AG04449 (cell line): ENCODE measurements at regions not wholly inside any gene's neighbourhood (a gene's known extent, or its start where the extent isn't known, plus 50 kb on each side); places are given as distances from the start of the nearest gene placed in this dataset.
"Not testable (repeated sequence)": the region's sequence is repeated elsewhere in the genome, so short reads cannot be mapped to it uniquely, and the experiment has no call there.

Source experiments
- CTCF ChIA-PET: fragments of 350-600 bp; formaldehyde crosslinking; extraction: SDS; loops from one replicate; lab custom pipeline; 2021; ENCODE audit warnings: antibody characterized with exemption; lab: Yijun Ruan, JAX
- POLR2A ChIA-PET: fragments of 400-600, 350-600 bp; formaldehyde crosslinking; extraction: SDS; loops from one replicate; lab custom pipeline; 2020; ENCODE audit warnings: antibody characterized with exemption, inconsistent platforms; lab: Yijun Ruan, JAX
- DNase-seq: peaks from one replicate; pipeline ENCODE4 v3.0.0-alpha.2; 2010; ENCODE audit warnings: low read depth, low spot score
- H3K4me3 ChIP-seq: 2 replicates; pipeline ENCODE4 v1.5.1; 2011; ENCODE audit warnings: low read depth, mild to moderate bottlenecking, control low read depth, low read length
- TF ChIP-seq, protein P1 (sequence below): IDR thresholded peaks from one replicate; pipeline ENCODE4 v1.5.1; 2011; ENCODE audit warnings: mild to moderate bottlenecking, moderate library complexity, low read length, control low read depth, inconsistent platforms; ENCODE audit not compliant: insufficient read depth; ENCODE audit errors: missing control alignments

DNA sequence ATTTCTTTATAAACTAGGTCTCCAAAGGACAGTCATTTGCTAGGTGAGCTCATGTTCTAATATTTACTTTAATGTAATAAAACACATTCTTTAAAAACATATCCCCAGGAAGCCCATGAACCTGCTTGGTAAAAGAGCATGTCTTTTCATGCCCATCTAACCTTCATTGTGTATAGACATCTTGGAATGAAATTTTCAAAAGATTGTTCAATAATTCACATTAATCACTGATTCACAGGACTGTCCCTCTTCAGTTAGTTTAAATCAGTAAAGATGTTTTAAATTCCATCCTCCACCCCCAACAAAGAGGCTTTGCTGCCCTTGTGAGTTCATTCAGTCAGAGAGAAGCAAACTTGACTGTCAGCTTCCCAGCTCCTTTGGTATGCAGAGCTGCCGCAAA is 633.4 kb upstream of the CELF4 start:
- TF ChIP-seq, protein P1, sequence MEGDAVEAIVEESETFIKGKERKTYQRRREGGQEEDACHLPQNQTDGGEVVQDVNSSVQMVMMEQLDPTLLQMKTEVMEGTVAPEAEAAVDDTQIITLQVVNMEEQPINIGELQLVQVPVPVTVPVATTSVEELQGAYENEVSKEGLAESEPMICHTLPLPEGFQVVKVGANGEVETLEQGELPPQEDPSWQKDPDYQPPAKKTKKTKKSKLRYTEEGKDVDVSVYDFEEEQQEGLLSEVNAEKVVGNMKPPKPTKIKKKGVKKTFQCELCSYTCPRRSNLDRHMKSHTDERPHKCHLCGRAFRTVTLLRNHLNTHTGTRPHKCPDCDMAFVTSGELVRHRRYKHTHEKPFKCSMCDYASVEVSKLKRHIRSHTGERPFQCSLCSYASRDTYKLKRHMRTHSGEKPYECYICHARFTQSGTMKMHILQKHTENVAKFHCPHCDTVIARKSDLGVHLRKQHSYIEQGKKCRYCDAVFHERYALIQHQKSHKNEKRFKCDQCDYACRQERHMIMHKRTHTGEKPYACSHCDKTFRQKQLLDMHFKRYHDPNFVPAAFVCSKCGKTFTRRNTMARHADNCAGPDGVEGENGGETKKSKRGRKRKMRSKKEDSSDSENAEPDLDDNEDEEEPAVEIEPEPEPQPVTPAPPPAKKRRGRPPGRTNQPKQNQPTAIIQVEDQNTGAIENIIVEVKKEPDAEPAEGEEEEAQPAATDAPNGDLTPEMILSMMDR: no peak
- no peak overlapping the region for H3K4me3 ChIP-seq
- POLR2A ChIA-PET: no interaction called here
- DNase-seq: no peak
- CTCF ChIA-PET: no interaction called here

DNA sequence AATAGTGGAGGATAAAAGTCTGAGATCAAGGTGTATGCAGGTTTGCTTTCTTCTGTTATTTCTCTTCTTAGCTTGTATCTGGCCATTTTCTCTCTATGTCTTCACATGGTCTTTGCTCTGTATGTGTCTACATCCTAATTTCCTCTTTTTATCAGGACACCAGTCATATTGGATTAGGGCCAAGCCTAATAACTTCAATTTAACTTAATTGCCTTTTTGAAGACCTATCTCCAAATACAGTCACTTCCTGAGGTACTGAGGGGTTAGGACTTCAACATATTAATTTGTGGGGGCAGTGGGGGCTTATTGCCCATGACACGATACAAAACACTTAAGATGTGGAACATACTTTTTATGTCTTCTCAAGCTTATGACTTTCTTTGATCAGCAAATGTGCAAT is 632.9 kb upstream of the CELF4 start:
- no peak for DNase-seq
- ChIA-PET POLR2A (no interaction called here), CTCF (no interaction called here)
- no peak overlapping the region for H3K4me3 ChIP-seq
- TF ChIP-seq, protein P1: no peak

DNA sequence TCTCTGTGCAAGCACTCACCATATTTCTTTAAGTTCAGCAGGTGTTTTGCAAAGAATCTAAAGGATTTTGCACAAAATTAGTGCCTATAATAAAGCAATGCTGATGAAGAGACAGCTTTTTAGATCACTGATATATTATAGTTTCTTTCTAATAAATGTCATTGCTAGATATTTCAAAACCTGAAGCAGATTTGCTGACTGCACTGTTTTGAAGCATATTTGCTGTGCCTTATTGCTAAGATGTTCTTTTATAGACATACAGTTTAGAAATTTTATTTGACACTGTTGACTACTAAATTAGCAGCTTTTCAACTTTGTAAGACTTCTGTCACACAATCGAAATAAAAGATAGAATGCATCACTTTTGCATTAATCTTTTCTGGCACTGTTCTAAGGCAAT is 620.9 kb upstream of the CELF4 start:
- TF ChIP-seq, protein P1: no peak
- ChIA-PET CTCF (no interaction called here), POLR2A (no interaction called here)
- DNase-seq: no peak
- no peak overlapping the region for H3K4me3 ChIP-seq

- CTCF ChIA-PET: no interaction called here
- DNase-seq: no peak
- H3K4me3 ChIP-seq: no peak overlapping the region
- TF ChIP-seq, protein P1: no peak
- POLR2A ChIA-PET: no interaction called here
These were observed 609.0 kb upstream of the CELF4 start for GRCh38 chr18:38174594-38174993.

DNA sequence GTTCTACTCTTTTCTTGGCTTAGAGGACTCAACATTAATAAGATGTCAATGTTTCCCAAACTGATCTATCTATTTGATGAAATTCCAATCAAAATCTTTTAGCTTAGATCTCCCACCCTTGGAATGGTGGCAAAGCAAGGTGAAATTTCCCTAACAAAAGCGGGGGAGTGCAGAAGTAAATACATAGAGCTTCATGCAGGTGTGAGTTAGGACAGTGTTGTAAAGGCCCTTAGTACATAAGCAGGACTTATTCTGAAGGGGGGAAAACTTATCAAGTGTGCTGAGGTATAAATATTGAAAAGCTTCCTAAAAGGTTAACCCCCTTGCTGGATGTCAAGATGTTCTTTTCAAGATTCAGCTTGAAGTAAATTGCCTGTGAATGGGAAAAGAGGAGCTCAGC is 608.6 kb upstream of the CELF4 start:
- ChIA-PET CTCF (no interaction called here), POLR2A (no interaction called here)
- DNase-seq: no peak
- H3K4me3 ChIP-seq: no peak overlapping the region
- TF ChIP-seq, protein P1: no peak

- TF ChIP-seq, protein P1: no peak
These were observed 605.2 kb upstream of the CELF4 start for GRCh38 chr18:38170845-38171244.

DNA sequence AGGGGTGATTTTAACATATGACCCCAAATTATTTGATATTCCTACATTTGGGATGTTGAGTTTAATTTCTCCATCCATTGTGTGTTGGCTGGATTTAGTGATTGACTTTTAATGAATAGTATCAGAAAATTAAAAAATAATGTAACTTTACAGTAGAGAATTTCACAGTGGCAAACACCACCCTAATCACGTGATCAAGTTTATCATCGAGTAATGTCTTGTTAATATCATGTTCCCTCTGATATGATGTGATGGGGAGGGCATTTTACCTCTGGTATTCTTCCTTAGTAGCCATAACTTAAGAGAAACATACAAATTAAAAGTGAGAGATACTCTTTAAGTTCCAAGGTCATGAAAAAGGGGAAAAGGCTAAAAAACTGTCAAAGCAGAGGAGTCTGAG is 602.0 kb upstream of the CELF4 start:
- POLR2A ChIA-PET: no interaction called here
- H3K4me3 ChIP-seq: no peak overlapping the region
- CTCF ChIA-PET: no interaction called here
- TF ChIP-seq, protein P1: no peak
- DNase-seq: no peak

More at GRCh38 chr18:38170845-38171244, 605.2 kb upstream of the CELF4 start:
- DNase-seq: no peak
- POLR2A ChIA-PET: no interaction called here
- no peak overlapping the region for H3K4me3 ChIP-seq
- CTCF ChIA-PET: no interaction called here

- POLR2A ChIA-PET, H3K4me3 ChIP-seq, CTCF ChIA-PET, DNase-seq: not testable (repeated sequence)
These were observed 587.5 kb upstream of the CELF4 start for GRCh38 chr18:38153116-38153515.
